HG02763 (cell line): ENCODE measurements at regions not wholly inside any gene's neighbourhood (a gene's known extent, or its start where the extent isn't known, plus 50 kb on each side); places are given as distances from the start of the nearest gene placed in this dataset.
"Not testable (repeated sequence)": the region's sequence is repeated elsewhere in the genome, so short reads cannot be mapped to it uniquely, and the experiment has no call there.

Experiments used
- ATAC-seq: cut with Tn5 transposase; IDR thresholded peaks from one replicate; pipeline ENCODE4 v1.9.1; 2021; ENCODE audit warnings: mild to moderate bottlenecking, moderate library complexity; ENCODE audit not compliant: unreplicated experiment

DNA sequence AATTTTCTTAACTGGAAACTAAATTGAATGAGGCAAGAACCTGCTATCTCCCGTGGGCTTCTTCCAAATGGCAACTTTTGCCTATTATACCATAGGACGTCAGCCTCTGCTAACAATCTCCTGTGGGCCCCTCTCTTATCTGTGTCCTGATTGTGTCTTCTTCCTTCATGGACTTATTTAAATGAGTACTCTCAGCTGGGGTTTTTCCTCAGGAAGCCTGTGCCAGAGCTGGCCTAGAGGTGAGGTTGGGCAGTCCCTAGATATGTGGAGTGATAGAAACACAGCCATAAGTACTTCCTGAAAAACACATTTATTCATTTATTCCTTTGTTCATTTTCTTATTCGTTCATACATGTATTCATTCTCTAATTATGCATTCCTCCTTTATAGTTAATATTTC, 712.5 kb upstream of the SLIT2 start:
- ATAC-seq: no peak

GRCh38 chr4:19534159-19534558, 717.5 kb upstream of the SLIT2 start:
- ATAC-seq: no peak

- no peak for ATAC-seq
Measured at GRCh38 chr4:19531906-19532848, 719.5 kb upstream of the SLIT2 start.

DNA sequence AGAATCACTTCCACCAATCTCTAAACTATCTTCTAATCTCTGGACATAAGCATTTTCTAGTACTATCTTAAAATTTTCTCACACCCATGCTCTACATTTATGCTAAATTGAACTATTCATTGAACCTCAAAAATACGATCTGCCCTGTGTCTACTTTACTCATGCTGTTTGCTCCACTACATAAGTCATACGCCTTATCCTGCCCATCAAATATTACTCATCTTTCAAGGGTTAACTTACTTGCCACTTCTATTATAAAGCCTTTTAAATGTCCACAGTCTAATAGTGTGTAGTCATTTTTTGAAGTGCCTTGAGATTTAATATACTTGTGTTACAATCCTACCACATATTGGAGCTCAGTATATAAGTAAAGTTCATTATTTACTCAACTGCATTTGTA, 727.7 kb upstream of the SLIT2 start:
- no peak for ATAC-seq

- ATAC-seq: no peak
Measured at GRCh38 chr4:19522966-19523365, 728.7 kb upstream of the SLIT2 start.

DNA sequence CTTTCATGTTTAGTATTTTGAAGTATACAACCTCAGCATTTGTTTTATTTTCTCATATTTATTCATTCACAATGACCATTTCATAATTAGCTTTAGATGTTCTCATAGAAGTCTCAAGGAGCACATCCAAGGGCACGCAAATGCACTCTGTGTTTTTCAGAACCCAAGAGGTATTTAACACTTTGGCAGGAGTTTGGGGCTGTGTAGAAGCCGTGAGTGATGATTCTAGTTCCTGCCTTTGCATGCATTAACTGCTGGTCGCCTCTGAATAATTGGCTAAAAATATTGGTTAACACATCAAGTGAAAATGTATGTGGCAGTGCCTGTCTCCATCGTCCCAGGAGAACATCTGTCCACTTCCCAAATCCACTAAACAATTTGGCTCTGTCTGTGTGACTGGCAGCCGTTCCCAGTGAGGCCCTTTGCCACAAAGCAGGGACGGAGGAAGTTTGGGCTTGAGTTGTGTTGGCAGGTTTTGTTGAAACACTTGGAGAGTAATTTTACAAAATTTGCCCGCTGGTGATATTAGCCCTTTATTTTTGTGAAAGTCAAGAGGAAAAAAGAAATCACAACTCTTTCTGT, 730.7 kb upstream of the SLIT2 start:
- no peak for ATAC-seq

DNA sequence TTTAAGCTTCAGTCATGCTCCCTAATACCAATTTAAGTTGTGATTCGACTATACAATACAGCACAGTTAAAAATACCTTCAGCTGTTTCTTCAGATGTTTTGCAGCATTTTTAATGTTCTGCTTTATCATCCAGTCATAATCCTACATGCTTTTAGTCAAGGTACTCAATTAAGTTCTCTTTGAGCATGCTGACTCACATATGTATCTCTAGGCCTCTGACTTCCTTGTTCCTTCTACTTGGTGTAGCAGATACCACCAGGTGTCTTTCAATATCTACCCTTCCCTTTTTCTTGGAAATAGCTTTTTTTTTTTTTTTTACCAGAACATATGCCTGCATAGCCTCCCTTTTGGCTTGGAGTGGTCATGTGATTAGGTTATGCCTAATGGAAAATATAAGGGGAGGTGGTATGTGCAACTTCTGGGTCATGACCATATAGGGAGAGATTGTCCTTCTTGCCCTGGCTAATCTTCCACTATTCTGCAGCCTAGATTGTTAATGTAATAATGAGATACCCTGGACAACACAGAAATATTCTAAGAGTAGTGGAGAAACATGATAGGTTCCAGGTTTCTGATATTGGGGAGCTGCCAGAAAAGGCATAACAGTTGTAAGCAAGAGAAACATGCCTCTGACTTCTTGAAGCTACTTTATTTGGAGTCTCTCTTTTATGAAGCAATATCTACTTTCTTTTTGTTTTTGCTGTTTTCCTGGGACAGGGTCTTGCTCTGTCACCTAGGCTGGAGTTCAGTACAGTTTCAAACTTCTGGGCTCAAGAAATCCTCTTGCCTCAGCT, 737.2 kb upstream of the SLIT2 start:
- no peak for ATAC-seq

GRCh38 chr4:19512086-19512485, 739.6 kb upstream of the SLIT2 start:
- ATAC-seq: no peak

DNA sequence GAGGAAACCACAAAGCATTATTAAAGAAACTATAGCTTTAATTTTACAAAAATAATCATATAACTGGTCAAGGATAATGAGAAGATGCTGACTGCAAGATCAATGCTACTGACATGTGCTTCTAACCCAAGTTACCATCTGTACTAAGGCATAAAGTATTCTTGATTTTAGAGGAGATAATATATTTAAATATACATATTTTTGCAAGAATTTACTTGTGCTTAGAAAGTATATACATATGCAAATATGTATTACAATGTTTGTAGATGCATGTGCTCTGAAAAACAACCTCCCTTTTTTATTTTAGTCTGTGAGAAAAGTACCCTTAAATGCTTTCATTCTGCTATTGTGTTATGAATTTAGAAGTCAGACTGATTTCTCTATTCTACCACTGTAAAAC, 740.7 kb upstream of the SLIT2 start:
- ATAC-seq: no peak

DNA sequence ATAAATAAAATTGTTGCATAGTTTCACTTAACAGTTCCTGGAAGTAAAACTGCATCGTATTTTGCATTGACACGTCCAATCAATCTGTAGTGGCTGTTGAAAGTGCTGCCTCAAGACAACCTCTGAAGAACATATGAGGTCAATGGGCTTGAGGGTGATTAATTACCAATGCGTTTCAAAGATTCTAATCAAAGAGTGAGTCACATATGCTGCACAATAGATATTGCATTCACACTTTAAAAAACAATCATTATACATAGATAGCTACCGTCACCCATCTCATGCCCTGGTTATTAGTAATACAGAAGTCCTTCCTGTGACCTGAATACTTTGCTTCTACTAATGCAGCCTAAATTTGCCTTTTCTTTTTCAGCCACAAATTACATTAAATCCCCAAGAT, 743.3 kb upstream of the SLIT2 start:
- no peak for ATAC-seq

GRCh38 chr4:19497705-19498104, 754.0 kb upstream of the SLIT2 start:
- ATAC-seq: no peak

DNA sequence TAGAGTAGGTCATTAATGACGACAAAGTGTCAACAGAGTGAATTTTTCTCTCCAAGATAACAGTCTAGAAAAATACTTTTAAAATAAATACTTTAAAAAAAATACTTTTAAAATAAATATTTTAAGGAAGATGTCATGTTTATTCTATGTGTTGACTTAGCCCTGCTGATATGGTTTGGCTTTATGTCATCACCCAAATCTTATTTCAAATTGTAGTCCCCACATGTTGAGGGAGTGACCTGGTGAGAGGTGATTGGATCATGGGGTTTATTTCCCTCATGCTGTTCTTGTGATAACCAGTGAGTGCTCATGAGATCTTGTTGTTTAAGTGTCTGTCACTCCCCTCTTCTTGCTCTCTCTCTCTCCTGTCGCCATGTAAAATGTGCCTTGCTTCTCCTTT, 754.9 kb upstream of the SLIT2 start:
- ATAC-seq: no peak

- ATAC-seq: no peak
Measured at GRCh38 chr4:19494961-19495360, 756.7 kb upstream of the SLIT2 start.

DNA sequence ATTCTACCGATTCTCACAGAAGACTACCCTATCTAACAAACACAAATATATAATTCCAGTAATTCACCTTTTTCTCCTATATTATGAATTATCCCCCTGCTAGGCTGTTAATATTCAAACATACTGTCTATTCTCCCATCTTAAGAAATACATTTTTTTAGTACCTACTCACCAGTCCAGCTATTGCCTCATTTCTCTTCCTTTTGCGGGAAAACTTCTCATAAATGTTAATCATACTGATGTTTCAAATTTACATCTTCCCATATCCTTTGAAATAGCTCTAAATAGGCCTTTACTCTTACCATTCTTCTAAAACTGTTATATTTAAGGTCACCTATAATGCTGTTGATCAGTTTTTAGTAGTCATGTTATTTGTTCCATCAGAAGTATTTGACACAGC, 759.1 kb upstream of the SLIT2 start:
- ATAC-seq: no peak

DNA sequence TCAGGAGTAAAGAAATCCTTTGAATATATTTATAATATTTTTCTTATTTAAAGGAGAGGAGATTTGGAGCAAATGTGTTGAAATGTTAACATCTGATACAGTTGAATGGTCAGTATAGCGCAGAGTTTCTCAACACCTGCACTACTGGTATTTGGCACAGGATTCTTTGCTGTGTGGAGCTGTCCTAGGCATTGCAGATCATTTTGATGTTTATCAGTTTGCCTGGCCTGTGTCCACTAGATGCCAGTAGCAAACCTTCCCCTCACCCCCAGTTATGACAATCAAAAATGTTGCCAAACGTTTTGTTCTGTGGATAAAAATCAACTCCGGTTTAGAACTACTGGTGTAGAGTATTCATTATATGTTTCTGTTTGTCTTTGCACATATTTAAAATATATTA, 765.3 kb upstream of the SLIT2 start:
- ATAC-seq: no peak

- no peak for ATAC-seq
Measured at GRCh38 chr4:19478791-19479190, 772.9 kb upstream of the SLIT2 start.

DNA sequence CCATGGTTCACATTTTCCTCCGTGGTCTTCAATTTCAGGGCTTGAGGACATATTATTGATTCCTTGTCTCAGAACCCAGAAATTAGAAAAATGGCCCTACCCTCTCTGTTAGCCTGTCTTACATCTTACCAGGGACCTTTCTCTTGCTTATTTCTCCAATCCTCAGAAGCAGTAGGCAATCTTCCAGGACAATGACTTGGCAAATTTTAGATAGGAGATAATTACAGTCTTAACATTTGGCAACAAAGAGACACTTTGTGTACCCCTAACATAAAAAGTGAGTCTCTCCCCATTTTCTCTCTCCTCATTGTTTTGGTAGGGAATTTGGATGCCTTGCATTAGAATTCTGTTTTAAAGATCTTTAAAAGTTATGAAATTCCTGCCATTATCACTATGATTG, 778.1 kb upstream of the SLIT2 start:
- ATAC-seq: no peak

- no peak for ATAC-seq
Measured at GRCh38 chr4:19472666-19473065, 779.0 kb upstream of the SLIT2 start.

DNA sequence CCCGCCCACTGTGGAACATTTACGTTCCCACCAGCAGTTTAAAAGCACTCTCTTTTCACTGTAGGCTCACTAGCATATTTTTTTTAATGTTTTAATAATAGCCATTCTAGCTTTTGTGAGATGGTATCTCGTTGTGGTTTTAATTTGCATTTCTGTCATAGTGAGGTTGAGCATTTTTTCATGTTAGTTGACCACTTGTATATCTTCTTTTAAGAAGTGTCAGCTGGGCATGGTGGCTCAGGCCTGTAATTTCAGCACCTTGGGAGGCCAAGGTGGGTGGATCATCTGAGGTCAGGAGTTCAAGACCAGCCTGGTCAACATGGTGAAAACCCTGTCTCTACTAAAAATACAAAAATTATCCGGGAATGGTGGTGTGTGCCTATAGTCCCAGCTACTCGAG, 781.7 kb upstream of the SLIT2 start:
- not testable (repeated sequence) for ATAC-seq

GRCh38 chr4:19462117-19462516, 789.6 kb upstream of the SLIT2 start:
- no peak for ATAC-seq

DNA sequence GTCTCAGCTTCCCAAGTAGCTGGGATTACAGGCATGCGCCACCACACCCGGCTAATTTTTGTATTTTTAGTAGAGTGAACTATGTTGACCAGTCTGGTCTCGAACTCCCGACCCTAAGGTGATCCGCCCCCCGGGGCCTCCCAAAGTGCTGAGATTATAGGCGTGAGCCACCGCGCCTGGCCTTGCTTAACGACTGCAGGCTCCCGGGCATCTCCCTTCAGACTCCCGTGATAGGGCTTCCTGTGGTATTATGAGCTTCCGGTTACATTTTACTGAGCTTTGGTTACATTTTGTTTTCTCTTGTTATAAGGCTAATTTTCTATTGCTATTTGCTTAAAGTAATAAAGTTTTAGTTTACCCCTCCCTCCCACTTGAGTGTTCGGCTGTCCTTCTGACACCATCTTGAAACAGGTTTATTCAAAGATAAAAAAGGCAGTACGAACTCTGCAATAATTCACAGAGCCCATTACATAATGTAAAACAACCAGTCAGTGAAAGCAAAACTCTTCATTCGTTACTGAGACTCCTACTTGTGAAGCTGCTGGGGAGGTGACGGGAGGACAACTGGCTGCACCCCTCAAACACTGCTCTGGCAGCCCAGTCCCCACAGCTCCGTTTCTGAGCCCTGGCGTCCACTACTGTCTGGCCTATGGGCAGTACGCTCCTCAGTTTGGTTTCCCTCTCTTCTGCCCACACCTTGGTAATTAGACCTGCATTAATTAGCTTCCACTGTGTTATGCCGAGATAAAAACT, 795.7 kb upstream of the SLIT2 start:
- no peak for ATAC-seq
